HG03460 (cell line): ENCODE measurements at regions not wholly inside any gene's neighbourhood (a gene's known extent, or its start where the extent isn't known, plus 50 kb on each side); places are given as distances from the start of the nearest gene placed in this dataset.

ENCODE experiments used
- ATAC-seq: cut with Tn5 transposase; IDR thresholded peaks from one replicate; pipeline ENCODE4 v1.9.1; 2021; ENCODE audit not compliant: unreplicated experiment

DNA sequence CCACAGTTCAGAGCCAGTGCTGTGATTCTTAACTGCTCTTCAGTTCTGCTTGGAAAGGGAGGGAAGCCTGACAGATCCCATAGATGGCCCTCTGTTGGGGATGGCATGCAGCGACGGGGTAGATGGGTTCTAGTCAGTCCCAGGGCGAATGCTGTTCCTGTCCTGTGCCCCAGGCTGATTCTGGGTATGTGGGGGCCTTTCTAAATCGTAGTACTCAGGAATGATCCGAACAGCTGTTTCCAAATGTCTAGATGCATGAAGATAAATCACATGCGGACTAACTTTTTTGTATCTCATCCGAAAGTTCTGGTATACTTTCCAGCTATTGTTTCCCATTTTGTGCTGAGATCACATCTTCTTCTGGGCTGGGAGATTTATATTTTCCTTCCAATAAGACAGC, 186.0 kb upstream of the MKI67 start:
- ATAC-seq = no peak

DNA sequence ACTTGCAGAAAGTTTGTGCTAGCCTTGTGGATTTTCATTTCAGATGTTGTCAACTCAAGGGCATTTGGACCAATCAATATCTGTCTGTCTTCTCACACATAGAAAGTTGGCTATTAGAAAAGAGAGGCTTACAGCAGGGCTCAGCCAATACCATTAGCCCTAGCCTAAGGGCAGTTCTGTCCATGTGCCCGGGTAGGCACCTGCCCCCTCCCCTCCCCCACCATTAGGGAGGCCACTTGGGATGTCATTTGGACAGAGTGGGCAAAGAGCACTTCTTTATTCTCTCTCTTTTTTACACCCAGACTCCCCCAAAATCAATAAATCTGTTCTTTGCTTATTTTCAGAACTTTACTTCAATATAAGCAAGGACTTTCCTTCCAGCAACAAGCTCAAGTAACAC, 188.5 kb upstream of the MKI67 start:
- no peak for ATAC-seq

DNA sequence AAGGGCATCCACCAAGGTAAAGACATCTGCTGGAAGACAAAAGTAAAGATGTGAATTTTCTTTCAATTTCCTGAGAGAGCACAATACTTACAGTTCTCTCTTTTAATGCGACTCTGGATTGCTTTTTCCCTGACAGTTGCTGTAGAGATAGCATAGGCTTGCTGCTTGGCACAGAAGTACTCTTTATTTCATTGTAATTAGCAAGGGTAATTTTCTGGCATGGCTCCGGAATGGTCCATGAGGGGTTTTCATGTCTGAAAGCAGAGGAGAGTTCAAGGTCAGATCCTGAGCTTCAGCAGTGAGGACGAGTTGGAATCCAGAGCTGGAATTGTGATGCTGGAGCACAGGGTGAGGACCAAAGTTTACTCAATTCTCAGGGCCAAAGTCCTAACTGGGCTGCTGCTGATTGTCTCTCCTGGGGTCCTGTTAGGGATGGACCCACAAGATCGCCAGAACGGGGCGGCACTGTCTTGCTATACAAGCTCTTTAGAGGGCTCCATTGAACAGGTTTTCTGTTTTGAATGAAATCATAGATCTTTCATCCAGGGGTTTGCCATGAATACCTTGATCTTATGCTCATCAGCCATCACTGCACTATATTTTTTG, 190.0 kb upstream of the MKI67 start:
- no peak for ATAC-seq

DNA sequence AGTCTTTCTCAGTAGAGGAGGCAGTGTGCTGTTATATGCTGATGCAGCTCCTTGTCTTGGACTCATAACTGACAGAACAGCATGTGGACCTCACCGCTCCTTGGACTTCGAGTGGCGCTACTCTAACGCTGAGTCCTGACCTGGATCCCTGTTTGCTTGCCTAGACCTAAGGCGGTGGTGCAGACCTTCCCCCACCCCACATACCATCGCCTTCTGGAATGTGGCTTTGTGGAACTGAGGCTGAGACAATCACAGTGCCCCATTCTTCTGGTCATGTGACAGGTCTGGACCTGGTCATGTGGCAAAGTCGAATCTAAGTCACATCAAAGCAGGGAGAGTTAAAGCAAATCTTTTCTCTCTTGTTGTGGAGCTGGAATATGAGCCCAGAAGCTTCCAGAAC, 190.7 kb upstream of the MKI67 start:
- no peak for ATAC-seq

DNA sequence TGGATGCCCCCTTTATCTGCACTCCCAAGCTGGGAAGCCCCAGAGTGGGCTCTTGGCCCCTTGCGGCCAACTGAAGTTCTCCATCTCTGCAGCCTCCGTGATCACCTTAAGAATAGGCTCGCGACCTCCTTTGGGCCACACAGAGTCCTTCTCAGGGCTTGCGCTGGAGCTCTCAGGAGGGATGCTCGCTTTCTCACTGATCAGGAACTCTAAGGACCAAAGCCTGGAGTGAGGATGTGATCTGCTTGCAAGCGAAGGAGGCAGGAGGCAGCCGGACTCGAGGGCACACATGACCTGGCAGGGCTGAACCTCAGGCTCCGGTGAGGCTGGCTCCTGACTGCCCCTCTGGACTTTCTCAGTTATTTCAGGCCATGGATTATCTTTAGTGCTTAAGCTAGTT, 192.1 kb upstream of the MKI67 start:
- no peak for ATAC-seq

DNA sequence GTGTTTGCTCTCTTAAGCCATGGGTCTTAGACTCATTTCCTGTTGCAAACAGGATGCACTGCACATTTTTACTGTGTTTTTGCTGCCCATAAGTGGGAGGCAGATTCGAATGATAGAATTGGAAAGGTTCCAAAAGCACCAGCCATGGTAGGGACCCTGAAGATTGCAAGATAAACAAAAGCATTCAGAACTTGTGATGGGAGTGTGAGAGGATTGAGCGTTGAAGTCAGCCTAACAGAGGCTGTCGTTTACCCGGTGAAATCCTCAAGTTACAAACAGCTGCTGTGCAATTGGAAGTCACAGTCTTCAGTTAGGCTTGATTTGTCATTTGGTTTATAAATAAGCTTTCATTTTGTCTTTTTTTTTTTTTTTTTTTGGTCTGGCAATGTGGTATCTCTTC, 192.7 kb upstream of the MKI67 start:
- ATAC-seq = no peak

DNA sequence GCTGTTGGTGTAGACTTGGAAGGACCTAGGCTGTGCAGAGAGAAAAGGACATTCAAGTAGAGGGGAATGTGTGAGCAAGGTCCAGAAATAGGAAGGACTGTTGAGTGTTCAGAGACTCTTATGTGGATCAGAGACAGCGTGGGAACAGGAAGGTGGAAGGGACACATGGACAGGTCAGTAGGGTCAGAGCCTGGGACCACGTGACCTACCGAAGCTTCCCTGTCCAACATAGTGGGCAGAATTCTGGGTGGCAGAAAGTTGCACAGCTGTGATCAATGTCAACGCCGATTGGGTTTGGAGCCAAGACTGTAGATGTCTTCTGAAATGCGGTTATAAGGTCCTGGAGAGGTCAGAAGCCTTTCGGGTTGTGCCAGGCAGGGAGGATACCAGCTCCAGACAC, 195.9 kb upstream of the MKI67 start:
- no peak for ATAC-seq

DNA sequence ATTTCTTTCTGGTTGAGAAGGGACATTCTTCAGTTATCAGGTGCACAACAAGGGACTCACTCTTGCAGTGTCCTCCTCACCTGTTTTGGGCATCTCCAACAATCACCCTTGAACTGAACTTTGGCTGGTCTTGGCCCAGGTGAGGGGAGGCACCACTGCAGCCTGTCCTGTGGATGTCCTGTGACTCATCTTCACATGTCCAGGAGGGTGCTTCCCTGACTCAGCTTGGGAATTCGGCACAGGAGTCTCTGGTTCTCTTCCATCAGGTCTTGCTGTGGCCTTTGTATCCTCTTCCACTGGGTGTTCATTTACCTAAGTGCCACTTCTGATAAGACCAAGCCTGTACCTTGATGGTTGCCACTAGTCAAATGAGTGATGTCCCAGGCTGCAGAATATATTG, 196.7 kb upstream of the MKI67 start:
- no peak for ATAC-seq

DNA sequence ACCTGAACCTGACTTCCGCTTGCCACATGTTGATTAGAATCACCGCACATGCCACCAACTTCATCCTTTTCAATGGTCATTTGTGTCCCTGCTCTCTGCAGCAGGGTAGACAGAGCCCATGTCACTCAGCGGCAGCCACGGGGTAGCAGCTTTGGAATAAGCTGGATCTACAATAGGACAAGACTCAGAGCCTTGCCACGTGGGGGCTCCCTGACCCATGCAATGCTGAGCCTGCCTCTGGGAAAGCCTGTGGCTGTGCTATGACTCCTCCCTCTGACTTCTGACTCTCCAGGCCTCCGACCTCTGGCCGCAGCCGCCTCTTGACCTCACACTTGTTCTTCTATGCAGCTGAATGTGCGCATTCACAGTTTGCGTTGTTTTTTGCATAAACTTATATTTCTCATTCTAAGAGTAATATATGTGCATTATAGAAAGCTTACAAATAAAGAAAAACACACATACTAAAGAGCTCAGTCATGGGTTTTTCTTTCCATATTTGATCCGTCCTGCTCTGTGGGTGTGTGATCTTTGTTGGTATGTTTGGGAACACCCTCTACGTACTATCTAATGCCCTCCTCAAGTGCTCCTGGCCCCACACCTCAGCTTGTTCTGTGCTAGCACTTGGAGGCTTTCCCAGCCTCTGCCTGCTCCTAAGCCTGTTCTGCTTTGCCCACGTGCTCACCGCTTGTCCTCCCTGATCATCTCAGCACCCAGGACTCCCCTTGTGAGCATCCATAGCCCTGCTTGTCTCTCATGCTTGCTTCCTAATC, 198.0 kb upstream of the MKI67 start:
- ATAC-seq = no peak

DNA sequence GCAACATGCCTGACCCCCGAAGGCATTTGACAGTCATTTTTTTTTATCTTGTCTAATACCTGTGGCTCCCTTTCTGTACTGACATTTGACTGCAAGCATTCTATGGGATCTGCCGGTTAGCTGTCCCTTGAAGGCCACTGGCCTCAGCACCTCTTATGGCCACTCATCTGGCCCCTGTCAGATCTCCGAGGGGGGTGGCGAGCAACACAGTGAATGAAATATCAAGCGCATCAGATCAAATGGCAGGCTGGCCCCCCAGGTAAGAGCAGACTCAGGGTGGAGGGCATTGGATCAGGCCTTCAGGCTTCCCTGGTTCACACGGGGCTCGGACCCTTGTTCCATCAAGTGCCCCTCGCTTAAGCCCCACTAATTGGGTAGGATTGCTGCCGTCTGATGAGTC, 199.6 kb upstream of the MKI67 start:
- ATAC-seq = no peak

DNA sequence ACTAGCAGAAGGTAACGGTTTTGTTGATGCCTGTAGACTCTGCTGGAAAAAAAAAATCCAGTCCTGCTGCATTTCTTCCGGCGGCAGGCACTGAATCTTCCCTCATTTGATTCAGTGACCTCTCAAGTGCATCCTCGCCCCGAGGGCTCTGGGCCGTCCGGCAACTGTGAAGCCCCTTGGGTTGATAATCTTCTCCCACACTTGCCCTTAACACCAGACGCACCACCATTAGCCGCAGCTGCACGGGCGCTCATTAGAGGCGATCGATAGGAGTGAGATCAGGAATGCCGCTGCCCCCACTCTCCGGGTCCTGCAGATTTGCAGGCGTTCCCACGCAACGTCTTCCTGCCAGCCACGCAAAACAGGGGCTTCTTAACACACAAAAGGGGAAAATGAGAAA, 200.0 kb upstream of the MKI67 start:
- no peak for ATAC-seq

DNA sequence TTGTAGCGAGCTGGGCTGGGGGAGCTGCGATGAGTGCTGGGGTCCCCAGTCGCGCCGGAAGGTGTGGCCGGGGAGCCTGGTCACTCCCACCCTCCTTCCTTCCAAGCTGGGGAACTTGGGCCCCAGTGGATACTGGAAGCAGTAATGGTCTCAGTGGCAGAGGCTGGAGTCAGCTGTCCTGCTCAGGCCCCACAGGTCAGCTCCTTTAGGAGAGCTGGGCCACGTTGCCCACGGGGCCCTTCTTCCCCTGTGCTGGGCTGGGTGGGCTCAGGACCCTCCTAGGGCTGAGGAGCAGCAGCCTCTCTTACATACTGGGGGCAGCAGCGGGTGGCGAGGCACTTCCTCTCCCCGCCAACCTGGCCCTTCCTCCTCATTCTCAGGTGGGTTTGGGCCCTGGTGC, 200.6 kb upstream of the MKI67 start:
- ATAC-seq = no peak

DNA sequence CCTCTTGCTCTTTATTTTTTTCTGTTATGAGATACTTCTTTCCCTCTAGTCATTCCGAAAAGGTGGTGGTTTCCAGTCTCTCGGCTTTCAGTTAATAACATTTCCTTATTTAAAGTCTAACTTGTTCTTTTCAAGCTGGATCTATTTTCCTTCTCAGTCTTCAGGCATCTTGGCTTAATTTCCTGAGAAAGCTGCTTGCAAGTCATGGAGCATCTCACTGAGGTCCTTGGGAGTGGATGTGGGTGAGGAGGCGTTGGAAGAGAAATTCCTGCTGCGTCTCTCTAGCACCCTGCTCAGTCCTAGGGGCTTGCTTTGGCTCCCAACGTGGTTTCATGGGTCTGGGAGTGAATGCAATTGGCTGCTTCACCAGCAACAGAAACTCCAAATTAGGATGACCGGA, 210.2 kb upstream of the MKI67 start:
- ATAC-seq = no peak

DNA sequence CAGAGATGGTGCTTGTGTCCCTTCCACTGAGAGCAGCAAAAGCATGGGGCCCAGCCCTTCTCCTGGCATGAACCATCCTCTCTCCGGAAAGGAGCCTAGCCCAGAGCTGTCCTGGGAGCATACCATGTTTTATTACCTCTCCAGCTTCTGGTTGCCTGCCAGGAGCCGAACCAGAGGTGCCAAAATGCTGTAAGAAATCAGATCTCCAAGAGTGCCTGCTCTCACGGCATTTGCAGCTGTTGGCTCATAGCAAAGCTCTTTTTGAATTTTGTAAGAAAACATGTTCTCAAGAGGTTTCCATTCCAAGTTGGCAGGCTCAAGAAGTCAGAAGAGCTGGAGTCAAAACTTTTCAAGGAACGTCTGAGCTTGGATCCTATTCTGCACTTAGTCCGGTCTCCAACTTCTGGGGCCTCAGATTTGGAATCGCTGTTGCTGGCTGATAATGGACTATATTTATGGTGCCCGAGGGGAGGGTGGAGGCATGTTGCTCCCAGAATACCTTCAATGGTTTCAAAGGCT, 211.7 kb upstream of the MKI67 start:
- no peak for ATAC-seq

DNA sequence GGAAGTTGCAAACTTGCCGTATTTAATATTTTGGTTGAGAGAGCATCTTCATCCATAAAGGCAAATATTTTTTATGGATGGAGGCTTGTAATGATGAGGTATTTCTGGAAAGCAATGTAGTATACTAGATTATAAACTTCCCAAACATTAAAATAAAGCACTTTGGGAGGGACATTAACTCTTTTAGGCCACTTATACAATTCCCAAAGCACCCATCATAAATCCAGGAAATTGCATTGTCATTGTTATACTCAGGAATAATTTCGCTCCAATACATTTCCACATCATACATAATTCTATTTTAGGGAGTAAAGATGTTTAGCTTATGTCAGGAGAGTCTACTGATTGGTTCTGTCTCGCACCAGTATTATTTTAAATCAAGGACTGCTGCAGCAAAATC, 212.7 kb upstream of the MKI67 start:
- ATAC-seq = no peak

DNA sequence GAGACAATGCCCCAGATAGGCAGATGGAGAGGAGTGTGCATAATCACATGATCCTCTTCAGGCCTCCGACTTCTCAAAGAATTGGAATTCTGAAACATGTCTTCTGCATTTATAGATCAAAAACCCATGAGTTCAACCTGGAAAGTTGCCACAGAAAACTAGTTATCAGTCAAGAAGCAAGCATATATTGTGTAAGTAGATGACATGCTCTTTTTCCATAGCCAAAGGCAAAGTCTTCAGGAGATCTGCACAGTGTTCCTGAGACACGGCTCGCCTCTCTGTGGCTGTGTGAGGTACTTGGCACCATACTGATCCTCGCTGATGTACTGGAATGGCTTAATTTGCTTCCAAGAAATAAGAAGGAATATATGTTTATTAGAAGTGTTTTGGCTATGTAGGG, 213.5 kb upstream of the MKI67 start:
- ATAC-seq = no peak

DNA sequence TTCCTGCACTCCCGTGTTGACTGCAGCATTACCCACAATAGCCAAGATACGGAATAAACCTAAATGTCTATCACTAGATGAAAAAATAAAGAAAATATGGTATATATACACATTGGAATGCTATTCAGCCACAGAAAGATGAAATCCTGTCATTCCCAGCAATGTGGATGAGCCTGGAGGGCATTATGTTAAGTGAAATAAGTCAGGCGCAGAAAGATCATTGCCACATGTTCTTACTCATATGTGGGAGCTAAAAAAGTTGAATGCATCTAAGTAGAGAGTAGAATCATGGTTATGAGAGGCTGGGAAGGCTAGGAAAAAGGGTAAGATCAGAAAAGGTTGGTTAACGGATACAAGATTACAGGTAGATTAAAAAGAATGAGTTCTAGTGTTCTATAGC, 219.1 kb upstream of the MKI67 start:
- no peak for ATAC-seq

DNA sequence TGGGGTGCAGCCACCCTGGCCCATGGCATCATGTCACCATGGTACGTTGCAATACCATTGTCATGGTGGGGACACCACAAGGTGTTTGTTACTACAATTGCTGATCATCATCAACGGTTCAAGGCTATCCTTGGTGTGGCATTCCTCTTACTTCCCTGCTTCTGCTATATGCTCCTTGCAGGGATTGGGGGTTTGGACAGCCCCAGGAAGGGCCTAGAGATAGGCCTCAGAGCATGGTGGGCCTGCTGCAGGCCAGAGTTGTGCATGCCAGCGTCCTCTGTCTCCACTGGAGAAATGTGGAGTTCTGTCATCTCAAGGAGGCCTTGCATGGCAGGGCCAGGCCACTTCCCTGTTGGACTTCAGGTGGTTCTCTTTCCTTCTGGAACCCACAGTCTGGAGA, 234.6 kb upstream of the MKI67 start:
- no peak for ATAC-seq

DNA sequence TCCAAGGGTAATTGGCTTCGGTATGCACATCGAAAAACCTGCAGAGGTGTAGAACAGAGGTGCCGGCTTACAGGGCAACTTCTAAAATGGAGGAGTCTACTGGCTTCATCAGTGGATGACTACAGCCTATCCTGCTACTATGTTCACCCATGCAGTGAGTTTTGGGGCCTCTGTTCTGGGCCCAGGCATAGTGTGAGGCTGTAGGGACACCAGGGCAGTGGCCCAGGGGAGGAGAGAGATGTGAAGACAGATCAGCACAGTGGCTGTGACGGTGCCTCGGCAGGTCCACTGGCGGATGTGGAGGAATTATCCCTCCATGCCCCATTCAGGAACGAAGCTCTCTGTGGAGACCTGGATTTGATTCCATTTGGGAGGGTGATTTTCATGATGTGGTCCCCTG, 235.3 kb upstream of the MKI67 start:
- no peak for ATAC-seq

DNA sequence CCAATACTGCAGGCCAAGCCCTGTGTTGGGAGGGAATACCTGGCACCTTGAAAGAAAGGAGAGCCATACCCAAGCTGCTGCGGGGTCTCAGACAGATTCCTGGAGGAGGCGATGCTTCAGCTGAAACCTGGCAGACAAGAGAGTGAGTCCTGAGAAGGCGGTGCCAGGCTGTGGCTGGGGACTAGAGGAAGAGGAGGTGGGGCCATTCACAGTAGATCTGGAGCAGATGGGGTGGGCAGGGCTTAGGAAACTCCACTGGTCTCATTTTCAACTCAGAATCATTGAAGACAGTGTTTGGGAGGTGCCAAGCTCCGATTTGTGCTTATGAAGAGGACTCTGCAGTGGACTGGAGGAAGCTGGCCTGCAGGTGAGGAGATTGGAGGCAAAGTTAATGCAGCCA, 236.3 kb upstream of the MKI67 start:
- ATAC-seq = no peak

DNA sequence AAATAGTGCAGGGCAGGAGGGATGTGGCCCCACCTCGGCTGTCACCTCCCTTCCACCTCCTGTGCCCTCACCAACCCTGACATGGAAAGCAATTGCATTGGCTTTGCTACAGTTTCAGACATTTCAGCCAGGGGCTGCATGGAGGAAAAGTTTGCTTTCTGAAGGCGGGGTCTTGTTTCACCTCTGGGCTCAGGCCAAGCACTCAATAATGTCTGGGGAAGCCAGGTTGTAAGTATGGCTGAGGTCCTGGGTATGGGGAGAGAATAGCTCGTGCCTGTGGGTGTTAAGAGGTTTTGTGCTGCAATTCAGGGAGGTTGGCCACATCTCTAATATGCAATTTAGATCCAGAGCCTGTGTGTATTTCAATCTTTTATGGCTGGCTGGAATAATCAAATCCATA, 238.4 kb upstream of the MKI67 start:
- ATAC-seq = no peak

DNA sequence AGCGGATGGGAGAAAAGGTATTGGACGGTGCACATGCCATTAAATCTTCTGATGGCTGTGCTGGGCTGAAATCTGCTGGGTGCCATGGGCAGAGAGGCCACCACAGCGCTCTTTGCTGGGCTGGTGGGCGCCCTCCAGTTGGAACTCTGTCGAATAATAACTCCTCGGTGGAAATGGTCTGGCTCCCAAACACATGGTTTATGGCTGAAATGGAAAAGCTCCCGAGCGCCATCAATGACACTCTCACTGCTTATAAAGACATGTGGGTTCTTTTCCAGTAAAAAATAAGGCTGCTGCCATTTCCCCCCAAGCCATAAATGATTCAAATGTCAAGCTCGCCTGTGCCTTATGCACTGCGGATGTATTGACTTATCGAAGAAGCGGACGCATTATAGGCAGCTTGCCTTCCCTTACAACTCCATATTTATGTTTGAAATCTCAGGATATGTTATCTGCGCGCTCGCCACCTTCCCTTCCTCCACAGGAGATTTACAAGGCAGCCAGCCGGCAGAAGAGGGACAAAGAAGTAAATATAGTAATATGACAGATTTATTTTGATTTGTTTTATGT, 239.0 kb upstream of the MKI67 start:
- ATAC-seq = no peak

DNA sequence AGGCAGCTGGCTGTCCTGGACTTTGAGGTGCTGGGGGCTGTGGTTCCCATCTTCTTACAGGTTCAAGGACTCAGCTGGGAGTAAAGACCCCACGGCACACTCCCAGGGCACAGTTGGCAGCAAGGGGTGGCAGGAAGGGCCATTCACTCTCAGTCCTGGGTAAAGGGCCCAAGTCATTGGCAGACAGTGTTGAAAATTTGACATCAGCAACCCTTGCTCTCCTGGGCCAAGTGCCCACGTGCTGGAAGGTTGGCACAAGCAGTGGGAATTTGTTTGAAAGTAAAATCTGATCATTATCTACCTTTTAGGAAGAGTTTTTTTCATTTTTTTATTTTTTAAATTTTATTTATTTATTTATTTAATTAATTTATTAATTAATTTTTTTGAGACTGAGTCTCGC, 241.6 kb upstream of the MKI67 start:
- no peak for ATAC-seq
